ENCODE measurements at regions not wholly inside any gene's neighbourhood (a gene's known extent, or its start where the extent isn't known, plus 50 kb on each side); places are given as distances from the start of the nearest gene placed in this dataset.

GRCh38 chr18:73838107-73838506 lies 309.5 kb downstream of the FBXO15 start:
- Histone ChIP-seq H2AK5ac (ENCODE audit: insufficient read length, low read length) (no peak overlapping the region), H4K8ac (replicated peaks; ENCODE audit: insufficient read length, low read depth, low read length) (no peak overlapping the region), H4K20me1 (ENCODE audit: control insufficient read depth, insufficient read depth, insufficient read length) (no peaks in the 10 kb centered on the region), H3K14ac (ENCODE audit: insufficient read depth, low read length) (no peak overlapping the region), H2BK120ac (ENCODE audit: low read depth, low read length, poor library complexity, severe bottlenecking) (no peak overlapping the region), H2AFZ (ENCODE audit: low read length) (no peak overlapping the region), H3K4me1 (ENCODE audit: insufficient read depth, low read length) (no peaks in the 10 kb centered on the region), H3K9ac (ENCODE audit: extremely low read depth, insufficient read length, low read length) (no peak overlapping the region), H2BK5ac (ENCODE audit: insufficient read length, low read length) (no peak overlapping the region), H3K9me3 (ENCODE audit: control insufficient read depth, low read depth, low read length) (no peaks in the 10 kb centered on the region), H3K4me2 (ENCODE audit: insufficient read depth, insufficient read length, low read length) (no peak overlapping the region), H3K4ac (ENCODE audit: low read depth, low read length) (no peak overlapping the region), H2BK12ac (ENCODE audit: insufficient read length, low read depth, low read length) (no peak overlapping the region), H4K5ac (ENCODE audit: insufficient read length, low read depth, low read length) (no peak overlapping the region), H3K23ac (ENCODE audit: insufficient read length, low read depth, low read length) (no peak overlapping the region), H3T11ph (ENCODE audit: low read length) (no peak overlapping the region), H4K91ac (ENCODE audit: insufficient read length, low read depth, low read length) (no peak overlapping the region), H2BK20ac (ENCODE audit: low read depth, low read length, poor library complexity, severe bottlenecking) (no peak overlapping the region), H3K27ac (ENCODE audit: insufficient read length, low read depth, low read length) (no peak overlapping the region), H3K79me1 (ENCODE audit: insufficient read depth, low read depth, low read length, poor library complexity, severe bottlenecking) (no peaks in the 10 kb centered on the region), H3K18ac (ENCODE audit: insufficient read length, low read depth, low read length) (no peak overlapping the region), H3K56ac (ENCODE audit: insufficient read length, low read depth, low read length) (no peak overlapping the region), H3K23me2 (ENCODE audit: insufficient read length, low read depth, low read length, poor library complexity, severe bottlenecking) (no peaks in the 10 kb centered on the region), H3K27me3 (ENCODE audit: insufficient read depth, low read length) (no peaks in the 10 kb centered on the region), H3K79me2 (ENCODE audit: insufficient read depth, low read length) (no peaks in the 10 kb centered on the region), H2BK15ac (ENCODE audit: low read depth, low read length) (no peak overlapping the region)
- peaks cover 3 to 5% of the 10 kb centered on the region in 2 experiments for H3K4me1 Mint-ChIP-seq
- H3K27ac Mint-ChIP-seq, result no peak overlapping the region
- no peaks in the 10 kb centered on the region; the same call in 1 of the 2 replicates for H3K27me3 Mint-ChIP-seq (ENCODE audit: low read depth)
- no peaks in the 10 kb centered on the region for H3K9me3 Mint-ChIP-seq
- no peak for TF ChIP-seq CTCF (conservative IDR thresholded peaks at IDR 0.05)
- no peak for DNase-seq
- H3K36me3 Mint-ChIP-seq (ENCODE audit: insufficient read depth in 1 of 3, low read depth in 3 of 3), result no peaks in the 10 kb centered on the region
- H3K4me3 Mint-ChIP-seq, result no peak overlapping the region

Measured in H9 (cell line).